ENCODE measurements at regions not wholly inside any gene's neighbourhood (a gene's known extent, or its start where the extent isn't known, plus 50 kb on each side); places are given as distances from the start of the nearest gene placed in this dataset.

DNA sequence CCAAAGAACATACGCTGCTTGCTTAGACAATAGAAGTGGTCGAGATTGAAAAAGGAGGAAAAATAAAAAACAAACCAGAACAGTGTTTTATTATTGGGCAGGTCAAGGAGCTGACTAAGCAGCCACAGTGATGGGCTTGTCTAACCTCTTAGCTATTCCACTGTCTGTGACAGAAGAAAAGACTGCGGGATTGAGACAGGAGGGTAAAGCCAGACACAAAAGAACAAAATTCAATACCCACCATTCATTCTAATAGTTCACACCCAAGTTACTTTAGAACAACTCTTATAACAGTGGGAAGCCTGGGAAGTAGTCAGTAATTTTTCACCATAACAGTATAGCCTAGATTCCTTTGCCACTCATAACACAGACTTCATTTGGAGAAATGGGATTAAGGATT, 435.4 kb downstream of the MFSD1 start:
- TF ChIP-seq, protein P1, sequence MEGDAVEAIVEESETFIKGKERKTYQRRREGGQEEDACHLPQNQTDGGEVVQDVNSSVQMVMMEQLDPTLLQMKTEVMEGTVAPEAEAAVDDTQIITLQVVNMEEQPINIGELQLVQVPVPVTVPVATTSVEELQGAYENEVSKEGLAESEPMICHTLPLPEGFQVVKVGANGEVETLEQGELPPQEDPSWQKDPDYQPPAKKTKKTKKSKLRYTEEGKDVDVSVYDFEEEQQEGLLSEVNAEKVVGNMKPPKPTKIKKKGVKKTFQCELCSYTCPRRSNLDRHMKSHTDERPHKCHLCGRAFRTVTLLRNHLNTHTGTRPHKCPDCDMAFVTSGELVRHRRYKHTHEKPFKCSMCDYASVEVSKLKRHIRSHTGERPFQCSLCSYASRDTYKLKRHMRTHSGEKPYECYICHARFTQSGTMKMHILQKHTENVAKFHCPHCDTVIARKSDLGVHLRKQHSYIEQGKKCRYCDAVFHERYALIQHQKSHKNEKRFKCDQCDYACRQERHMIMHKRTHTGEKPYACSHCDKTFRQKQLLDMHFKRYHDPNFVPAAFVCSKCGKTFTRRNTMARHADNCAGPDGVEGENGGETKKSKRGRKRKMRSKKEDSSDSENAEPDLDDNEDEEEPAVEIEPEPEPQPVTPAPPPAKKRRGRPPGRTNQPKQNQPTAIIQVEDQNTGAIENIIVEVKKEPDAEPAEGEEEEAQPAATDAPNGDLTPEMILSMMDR (IDR thresholded peaks at IDR 0.05; ENCODE audit: extremely low read depth, low read depth, low read length) = no peak
- H3K4me3 ChIP-seq (ENCODE audit: insufficient read depth, low read length) = no peak overlapping the region
- no peak overlapping the region for H3K4me2 ChIP-seq (ENCODE audit: insufficient read depth, low read length)

DNA sequence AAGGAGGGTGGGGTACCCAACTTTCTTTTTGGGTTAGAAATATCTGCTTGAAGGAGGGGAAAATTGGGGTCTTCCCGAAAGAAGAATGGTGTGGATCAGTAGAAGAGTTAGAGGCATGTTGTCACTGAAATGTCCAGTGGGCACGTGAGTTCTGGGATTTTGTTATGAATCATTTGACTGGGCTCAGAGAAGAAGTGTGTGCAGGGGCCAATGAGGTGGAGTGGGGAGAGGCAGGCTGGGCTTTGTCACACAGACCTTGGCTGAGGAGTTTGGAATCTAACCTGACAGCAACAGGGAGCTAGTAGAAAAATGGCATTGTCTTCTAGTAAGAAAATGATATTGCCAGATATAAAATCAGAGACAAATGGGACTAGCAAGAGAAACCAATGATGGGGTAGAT, 436.8 kb downstream of the MFSD1 start:
- Histone ChIP-seq H3K36me3 (ENCODE audit: insufficient read depth, low read length) (no peaks in the 10 kb centered on the region), H3K27me3 (ENCODE audit: insufficient read depth, low read length) (no peaks in the 10 kb centered on the region), H2AFZ (ENCODE audit: low read length) (no peak overlapping the region), H3K4me1 (ENCODE audit: insufficient read depth, low read length) (peaks cover 7% of the 10 kb centered on the region), H3K4me3 (ENCODE audit: insufficient read depth, low read length) (no peak overlapping the region), H4K20me1 (ENCODE audit: insufficient read depth, low read length) (no peaks in the 10 kb centered on the region), H3K27ac (ENCODE audit: low read depth, low read length) (peak overlapping the region; percentile 45), H3K4me2 (ENCODE audit: insufficient read depth, low read length) (no peak overlapping the region), H3K79me2 (ENCODE audit: insufficient read depth, low read length) (no peaks in the 10 kb centered on the region), H3K9me3 (ENCODE audit: low read depth, low read length) (no peaks in the 10 kb centered on the region)
- no peak for DNase-seq (ENCODE audit: insufficient read length, low spot score, missing footprints)
- TF ChIP-seq, protein P1 (IDR thresholded peaks at IDR 0.05; ENCODE audit: extremely low read depth, low read depth, low read length) = no peak

More for the DNA sequence above, 435.4 kb downstream of the MFSD1 start:
- Histone ChIP-seq H4K20me1 (ENCODE audit: insufficient read depth, low read length) (no peaks in the 10 kb centered on the region), H3K36me3 (ENCODE audit: insufficient read depth, low read length) (no peaks in the 10 kb centered on the region), H3K9me3 (ENCODE audit: low read depth, low read length) (no peaks in the 10 kb centered on the region), H3K27ac (ENCODE audit: low read depth, low read length) (no peak overlapping the region), H3K27me3 (ENCODE audit: insufficient read depth, low read length) (no peaks in the 10 kb centered on the region), H3K4me1 (ENCODE audit: insufficient read depth, low read length) (peaks cover 7% of the 10 kb centered on the region), H2AFZ (ENCODE audit: low read length) (no peak overlapping the region), H3K79me2 (ENCODE audit: insufficient read depth, low read length) (no peaks in the 10 kb centered on the region)
- no peak for DNase-seq (ENCODE audit: insufficient read length, low spot score, missing footprints)

DNA sequence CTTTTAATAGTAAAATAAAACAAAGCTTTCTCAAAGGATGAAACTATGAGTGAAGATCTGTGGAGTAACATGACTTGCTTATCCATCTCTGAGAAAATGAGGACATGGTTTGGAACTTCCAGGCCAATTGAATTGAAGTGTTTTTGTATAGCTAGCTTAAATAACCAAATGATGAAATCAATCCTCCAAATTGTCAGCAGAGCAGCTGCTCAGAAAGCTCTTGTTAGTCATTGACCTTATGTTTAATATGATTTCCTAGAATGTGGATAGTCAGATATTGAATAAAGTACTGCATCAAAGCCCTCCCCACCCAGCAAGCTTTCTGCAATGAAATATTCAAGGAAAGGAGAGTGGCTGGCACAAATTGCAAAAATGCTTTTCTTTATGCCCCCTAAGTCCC, 437.2 kb downstream of the MFSD1 start:
- no peaks in the 10 kb centered on the region for H3K27me3 ChIP-seq (ENCODE audit: insufficient read depth, low read length)
- H4K20me1 ChIP-seq (ENCODE audit: insufficient read depth, low read length) = no peaks in the 10 kb centered on the region
- DNase-seq (ENCODE audit: insufficient read length, low spot score, missing footprints) = no peak
- TF ChIP-seq, protein P1 (IDR thresholded peaks at IDR 0.05; ENCODE audit: extremely low read depth, low read depth, low read length) = no peak
- H3K4me3 ChIP-seq (ENCODE audit: insufficient read depth, low read length) = no peak overlapping the region
- H3K4me1 ChIP-seq (ENCODE audit: insufficient read depth, low read length) = peaks cover 7% of the 10 kb centered on the region
- H3K4me2 ChIP-seq (ENCODE audit: insufficient read depth, low read length) = no peak overlapping the region
- no peaks in the 10 kb centered on the region for H3K36me3 ChIP-seq (ENCODE audit: insufficient read depth, low read length)
- H3K9me3 ChIP-seq (ENCODE audit: low read depth, low read length) = no peaks in the 10 kb centered on the region
- H3K79me2 ChIP-seq (ENCODE audit: insufficient read depth, low read length) = no peaks in the 10 kb centered on the region
- no peak overlapping the region for H2AFZ ChIP-seq (ENCODE audit: low read length)
- H3K27ac ChIP-seq (ENCODE audit: low read depth, low read length) = peak overlapping the region; percentile 45

DNA sequence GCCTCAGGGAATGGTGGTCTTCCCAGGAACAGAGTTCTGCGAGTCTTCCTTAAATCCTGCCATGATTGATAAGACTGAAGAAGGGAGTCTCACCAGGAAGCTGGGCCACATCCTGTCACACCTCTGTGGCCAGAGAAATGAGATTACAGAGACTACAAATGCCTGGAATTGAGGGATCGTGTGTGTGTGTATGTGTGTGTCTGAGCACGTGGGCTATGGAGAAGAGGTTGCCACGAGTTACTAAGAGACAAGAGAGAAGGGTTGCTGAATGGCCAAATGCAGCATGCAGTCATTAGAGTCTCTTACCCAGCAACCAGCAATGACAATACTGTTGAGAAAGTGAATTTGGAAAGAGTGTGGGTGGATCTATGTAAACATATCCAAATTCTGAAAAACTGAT, 443.1 kb downstream of the MFSD1 start:
- Histone ChIP-seq H3K4me2 (ENCODE audit: insufficient read depth, low read length) (no peak overlapping the region), H3K4me3 (ENCODE audit: insufficient read depth, low read length) (no peak overlapping the region), H4K20me1 (ENCODE audit: insufficient read depth, low read length) (no peaks in the 10 kb centered on the region), H3K27ac (ENCODE audit: low read depth, low read length) (no peak overlapping the region), H2AFZ (ENCODE audit: low read length) (no peak overlapping the region), H3K4me1 (ENCODE audit: insufficient read depth, low read length) (no peaks in the 10 kb centered on the region), H3K27me3 (ENCODE audit: insufficient read depth, low read length) (no peaks in the 10 kb centered on the region), H3K9me3 (ENCODE audit: low read depth, low read length) (no peaks in the 10 kb centered on the region), H3K79me2 (ENCODE audit: insufficient read depth, low read length) (no peaks in the 10 kb centered on the region), H3K36me3 (ENCODE audit: insufficient read depth, low read length) (no peaks in the 10 kb centered on the region)
- TF ChIP-seq, protein P1 (IDR thresholded peaks at IDR 0.05; ENCODE audit: extremely low read depth, low read depth, low read length) = no peak
- no peak for DNase-seq (ENCODE audit: insufficient read length, low spot score, missing footprints)

All from osteoblast (primary cell).